Right lobe of liver (tissue), 4 donors: ENCODE measurements at regions not wholly inside any gene's neighbourhood (a gene's known extent, or its start where the extent isn't known, plus 50 kb on each side); places are given as distances from the start of the nearest gene placed in this dataset.

Source experiments
- CTCF ChIP-seq, 4 donors: fragments of 200-600 bp in 3 of 4; fragments of 450-650 bp in 1 of 4; IDR thresholded peaks; one replicate each; pipeline versions ENCODE4 v1.5.1 to v1.8.0; 2016 to 2022; ENCODE audit warnings: antibody characterized with exemption in 4 of 4, mild to moderate bottlenecking in 2 of 4
- POLR2A ChIP-seq: fragments of 450-650 bp; IDR thresholded peaks from one replicate; pipeline ENCODE4 v1.6.1; 2017; ENCODE audit warnings: antibody characterized with exemption, mild to moderate bottlenecking
- donor health status: DM: no; HTN: no; CAD: no.
- donor health status: DM: no; HTN: no; CAD: no.
- donor health status: DM: no; HTN: yes; CAD: no.

DNA sequence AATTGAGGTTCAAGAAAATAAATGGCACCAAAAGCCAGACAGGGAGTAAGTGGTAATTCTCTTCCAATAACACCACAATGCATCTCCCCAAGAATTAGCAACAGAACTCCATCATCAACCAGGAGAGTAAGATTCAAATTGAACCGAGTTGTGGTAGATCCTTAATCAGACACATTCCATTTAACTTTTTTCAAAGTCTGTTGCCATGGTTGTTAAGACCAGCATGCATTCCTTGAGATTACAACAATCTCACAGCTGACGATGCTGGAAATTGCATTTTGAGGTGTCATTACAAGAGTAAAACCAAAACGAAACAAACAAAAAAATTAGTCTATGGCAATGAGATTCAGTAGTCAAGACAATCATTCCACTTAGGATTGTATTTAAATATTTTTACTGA, 78.9 kb upstream of the ZNF462 start:
- TF ChIP-seq CTCF (IDR thresholded peaks at IDR 0.05) (no peak), POLR2A (no peak)
